ENCODE measurements at regions not wholly inside any gene's neighbourhood (a gene's known extent, or its start where the extent isn't known, plus 50 kb on each side); places are given as distances from the start of the nearest gene placed in this dataset.
A peak's percentile ranks its signal among the peaks of the same experiment; 100 is the strongest.

DNA sequence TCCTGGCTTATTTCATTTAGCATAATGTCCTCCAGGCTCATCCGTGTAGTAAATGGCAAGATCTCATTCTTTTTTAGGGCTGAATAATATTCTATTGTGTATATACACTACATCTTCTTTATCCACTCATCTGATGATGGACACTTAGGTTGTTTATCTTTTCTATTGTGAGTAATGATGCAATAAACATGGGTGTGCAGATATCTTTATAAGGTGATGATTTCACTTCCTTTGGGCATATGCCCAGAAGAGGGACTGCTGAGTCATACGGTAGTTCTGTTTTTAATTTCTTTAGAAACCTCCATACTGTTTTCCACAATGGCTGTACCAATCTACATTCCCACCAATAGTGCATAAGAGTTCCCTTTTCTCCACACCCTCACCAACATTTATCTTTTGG is 317.6 kb upstream of the CNKSR2 start:
- no peak for DNase-seq

DNA sequence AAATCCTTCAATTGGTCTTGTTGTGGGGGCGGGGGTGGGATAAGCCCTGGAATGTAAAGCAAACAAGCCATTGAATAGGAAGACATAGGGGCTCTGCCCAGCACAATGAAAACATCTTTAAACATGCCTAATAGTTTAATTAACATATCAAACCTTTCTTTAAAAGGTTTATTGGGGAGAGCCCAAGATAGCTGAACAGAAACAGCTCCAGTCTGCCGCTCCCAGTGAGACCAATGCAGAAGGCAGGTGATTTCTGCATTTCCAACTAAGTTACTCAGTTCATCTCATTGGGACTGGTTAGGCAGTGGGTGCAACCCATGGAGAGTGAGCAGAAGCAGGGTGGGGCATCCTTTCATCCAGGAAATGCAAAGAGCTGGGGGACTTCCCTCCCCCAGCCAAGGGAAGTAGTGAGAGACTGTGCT is 327.2 kb upstream of the CNKSR2 start:
- DNase-seq = no peak

DNA sequence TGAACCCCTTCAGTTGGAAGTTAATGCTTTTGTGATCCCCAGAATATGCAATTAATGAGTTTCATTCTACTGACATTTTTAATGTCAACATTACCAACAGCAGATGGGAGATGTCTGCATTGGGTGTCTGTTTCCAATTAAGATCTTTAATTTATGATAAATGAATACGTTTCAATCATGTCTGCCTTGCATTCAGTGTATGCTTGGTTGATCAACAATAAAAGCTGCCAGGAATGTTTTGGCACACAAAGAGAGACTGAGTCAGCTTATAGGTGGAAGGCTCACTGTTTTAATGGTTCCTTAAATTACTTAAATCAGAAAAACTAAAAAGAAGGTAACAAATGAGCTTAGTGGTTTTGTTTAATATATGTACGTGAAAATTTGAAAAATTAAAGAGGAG is 359.9 kb upstream of the CNKSR2 start:
- peak; percentile 0 for DNase-seq

DNA sequence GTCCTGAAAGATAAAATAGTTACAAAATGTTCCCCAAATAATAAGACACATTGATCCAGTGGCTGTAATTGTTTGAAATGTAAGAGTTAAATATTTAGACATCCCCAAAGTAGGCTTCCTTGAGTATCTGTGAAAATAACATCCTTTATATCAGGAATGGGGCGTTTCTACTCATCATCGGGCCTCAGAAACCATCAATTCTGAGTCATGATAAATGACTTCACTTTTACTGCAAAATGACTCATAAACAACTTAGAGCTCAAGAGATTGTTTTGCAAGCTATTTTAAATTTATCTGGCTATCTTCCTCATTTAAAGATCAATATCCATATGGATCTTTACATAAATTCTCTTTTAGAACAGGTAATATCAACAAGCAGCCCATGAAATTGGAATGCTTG is 369.4 kb upstream of the CNKSR2 start:
- DNase-seq = no peak

DNA sequence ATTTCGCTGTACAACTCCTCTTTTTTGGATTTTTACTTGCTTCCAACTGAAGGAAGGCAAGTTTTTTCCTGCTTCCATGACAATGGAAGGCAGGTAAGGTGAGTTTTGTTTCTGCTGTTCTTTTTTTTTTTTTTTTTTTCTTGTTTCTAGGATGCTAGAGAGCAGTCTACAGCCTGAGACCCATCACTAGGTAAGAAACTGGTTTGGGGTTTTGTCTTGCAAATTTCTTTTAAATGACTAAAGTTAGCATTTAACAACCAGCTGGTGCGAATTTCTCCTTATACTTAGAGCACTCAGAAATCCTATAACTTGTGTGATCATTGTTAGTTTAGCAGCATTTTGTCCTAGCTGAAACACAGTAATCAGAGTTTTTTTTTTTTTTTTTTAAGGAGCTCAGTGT is 378.4 kb upstream of the CNKSR2 start:
- no peak for DNase-seq

DNA sequence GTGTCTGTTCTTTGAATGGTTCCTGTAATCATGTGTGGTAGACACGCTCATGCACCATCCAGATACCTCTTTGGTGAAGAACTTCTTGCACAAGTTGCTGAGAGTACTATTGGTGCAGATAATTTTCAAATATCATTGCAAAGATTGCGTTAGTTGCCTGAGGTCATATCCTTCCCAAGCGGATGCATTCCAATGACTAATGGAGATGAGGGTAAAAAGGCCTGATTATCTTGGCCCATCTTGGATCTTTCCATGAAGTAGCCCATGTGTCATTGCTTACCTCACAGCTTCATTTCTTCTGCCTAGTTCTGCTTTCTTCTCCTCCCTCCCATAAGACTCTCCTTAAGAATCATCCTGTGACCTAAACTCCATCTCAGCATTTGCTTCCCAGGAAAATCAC is 384.9 kb upstream of the CNKSR2 start:
- no peak for DNase-seq

DNA sequence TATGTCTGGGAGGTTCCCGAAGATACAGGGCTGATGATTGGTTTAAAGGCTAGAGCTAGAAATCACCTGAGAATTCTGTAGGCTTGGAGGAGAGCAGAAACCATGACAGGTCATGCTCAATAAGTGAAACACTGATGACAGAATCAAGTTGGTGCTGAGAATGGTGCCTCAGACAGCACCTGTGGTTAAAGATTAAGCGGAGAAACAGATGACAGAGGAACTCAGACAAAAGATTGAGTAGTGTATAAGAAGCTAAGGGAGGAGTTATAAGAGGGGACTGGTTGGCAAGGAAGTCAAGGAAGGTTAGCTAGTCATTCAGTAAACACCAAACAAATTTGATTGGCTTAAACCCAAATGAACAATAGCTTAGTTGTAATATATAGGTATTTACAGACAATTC is 385.4 kb upstream of the CNKSR2 start:
- DNase-seq = no peak

DNA sequence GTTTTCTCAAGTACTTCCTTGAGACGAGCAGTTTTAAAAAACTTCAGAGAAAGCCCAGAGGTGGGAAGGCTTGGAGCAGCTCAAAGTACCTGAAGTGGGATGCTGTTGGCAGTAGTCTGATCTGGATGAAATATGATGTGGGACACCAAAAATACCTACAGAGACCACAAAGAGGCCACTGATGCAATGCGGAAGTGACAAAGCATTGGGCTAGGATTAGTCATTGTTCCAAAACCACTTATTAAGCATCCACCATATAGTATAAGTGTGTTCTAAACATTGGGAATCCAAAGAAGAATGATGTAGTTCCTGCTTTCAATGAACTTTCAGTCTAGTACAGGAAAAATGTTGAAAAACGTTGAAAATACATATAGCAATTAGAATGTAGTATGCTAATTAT is 386.1 kb upstream of the CNKSR2 start:
- no peak for DNase-seq

DNA sequence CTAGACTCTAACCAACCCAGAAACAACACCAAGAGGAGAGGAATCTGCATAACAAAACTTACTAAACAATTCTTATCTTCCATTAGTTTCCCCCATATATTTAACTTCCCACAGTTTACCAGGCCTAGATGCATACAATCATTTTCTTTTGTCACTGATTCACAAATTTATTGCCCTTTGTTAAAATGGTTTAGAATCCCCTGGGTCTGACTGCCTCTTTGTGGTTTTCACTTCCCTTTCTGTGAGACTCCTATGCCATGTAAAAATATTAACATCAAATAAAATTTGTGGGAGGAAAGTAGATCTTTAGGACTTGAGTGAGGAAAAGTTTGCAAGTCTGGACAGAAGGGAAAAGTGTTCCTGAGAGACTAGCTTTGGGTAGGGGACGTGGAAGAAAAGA is 393.8 kb upstream of the CNKSR2 start:
- DNase-seq = no peak

DNA sequence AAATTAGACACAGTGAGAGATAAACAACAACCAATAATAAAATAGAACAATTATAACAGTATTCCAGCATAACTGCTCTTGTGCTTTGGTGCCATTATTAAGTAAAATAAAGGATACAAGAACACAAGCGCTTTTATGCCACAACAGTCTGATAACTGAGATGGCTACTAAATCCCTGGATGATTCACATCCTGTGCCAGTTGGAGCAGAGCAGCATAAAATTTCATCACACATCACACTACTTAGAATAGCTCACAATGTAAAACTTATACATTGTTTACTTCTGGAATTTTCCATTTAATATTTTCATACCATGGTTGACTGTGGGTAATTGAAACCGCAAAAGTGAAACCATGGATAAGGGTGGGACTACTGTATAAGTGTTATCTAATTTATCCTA is 399.9 kb upstream of the CNKSR2 start:
- DNase-seq = no peak

DNA sequence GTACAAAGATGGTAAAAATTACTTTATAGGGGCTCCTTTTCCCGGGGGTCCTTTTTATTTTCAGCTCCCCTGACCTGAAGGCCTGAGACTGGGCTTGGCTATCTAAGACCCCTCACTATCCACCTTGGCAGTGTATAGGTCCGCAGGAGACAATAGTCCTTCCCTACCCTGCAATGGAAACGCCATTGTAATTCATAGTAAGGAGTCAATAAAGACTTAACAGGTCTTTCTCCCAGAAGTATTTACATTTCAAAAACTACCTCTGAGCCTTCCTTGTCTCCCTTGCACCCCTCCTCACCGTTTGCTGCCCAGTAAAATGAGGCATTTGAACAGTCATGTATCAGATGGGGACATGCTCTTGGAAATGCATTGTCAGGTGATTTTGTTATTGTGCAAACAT is 401.2 kb upstream of the CNKSR2 start:
- DNase-seq = no peak

DNA sequence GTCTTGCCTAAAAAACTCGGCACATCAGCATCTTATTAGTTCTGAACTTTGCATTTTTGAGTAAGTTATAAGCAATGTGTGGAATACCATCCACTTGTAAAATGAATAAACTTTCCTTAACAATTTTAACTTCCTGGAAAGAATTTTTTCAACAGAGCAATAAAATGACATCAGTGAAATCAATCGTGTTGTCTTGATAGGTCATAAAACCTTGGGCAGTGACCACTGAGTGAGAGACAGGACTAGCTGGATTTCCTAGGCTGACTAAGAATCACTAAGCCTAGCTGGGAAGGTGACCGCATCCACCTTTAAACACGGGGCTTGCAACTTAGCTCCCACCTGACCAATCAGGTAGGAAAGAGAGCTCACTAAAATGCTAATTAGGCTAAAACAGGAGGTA is 403.0 kb upstream of the CNKSR2 start:
- no peak for DNase-seq

DNA sequence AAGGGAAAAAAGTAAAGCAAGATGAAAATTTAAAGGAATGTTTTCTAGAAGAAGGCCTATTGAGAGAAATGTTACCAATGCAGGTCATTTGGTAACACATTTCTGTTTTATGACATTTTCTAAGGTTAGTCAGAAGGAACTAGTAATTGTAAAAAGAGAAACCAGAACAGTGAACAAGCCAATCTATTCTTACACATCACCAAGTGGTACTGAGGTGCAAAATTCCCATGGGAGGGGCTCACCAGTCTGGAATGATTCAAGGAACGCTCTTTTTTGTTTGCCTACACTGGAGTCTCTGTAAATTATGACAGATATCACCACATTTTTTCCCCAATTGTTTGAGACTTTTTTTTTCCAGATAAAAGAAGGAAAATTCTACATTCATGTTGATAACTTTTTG is 404.7 kb upstream of the CNKSR2 start:
- no peak for DNase-seq

DNA sequence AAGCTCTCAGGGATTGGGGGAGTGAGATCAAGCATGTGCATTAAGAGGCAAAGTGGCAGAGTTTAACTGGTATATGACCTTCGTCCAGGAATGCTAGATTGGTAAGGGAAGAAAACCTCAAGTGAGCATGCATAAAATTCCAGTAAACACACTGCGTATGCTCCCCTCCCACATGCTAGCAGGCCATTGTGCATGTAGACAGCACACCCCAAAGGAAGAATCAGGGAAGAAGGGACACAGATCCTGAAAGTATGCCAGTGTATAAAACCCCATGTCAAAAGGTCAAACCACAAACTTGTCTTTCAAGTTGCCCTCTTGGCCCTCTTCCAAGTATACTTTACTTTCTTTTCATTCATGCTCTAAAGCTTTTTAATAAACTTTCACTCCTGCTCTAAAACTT is 405.2 kb upstream of the CNKSR2 start:
- no peak for DNase-seq

DNA sequence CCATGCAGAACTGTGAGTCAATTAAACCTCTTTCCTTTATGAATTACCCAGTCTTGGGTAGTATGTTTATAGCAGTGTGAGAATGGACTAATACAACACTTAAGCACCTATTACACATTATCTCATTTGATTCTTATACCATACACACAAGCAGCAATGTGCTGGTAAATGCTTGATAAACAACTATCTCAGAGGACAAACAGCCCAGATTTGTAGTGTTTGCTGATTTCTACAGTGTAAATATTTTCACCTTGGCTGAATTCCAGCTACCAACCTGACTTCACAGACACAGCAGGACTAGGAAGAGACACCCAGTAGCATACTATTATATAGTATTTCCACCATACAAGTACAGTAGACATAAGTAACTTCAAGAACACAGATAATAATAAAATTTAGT is 406.5 kb upstream of the CNKSR2 start:
- peak; percentile 52 for DNase-seq

DNA sequence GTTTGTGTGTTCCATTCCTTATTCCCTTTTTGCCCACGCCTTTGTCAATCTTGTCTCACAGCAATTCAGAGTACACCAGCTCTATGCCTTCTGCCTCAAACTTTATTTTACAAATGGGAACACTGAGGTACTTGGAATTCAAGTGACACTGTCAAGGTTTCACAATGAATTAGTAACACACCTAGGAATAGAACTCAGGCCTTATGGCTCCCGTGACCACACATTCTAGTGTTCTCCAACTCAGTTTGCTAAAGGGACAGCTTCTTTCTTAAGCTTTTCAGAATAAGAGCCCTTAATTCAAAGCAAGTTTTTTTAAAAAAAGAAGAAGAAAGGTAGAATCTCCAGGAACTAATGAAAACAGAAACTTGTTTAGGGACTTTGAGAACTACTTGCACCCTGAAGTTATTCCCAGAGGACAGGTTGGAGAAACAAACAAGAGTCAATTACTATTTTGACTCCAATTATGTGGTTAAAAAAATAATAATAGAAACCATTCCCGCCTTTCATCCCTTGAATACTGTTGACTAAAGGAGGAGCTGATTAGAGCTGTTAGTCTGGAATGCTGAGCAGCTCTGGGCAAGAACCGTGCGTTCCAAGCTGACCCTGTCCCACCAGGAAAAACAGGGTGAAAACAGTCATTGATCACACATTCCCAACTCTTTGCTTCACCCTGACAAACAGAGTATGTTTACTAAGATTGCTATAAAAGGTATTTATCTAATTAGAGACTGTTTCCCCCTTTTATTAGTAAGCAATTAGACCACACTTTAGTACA is 408.8 kb upstream of the CNKSR2 start:
- DNase-seq = peak; percentile 15

DNA sequence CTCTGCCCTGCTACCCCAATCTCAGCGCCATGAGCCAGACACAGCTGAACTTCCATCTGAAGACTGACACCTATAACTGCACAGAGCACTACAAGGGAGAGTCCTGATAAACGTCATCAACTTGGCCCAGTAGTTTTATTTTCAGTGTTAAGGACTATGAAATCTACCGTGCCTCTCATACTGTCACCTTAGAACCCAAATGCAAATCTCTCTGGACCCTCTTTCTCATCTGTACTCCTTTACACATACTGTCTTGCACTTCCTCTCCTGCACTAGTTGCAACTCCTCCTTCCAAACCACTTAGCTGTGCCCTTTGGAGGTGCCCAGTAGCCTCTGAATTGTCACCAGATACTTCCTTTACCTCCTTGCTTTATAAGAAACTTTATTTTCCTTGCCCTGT is 420.2 kb upstream of the CNKSR2 start:
- no peak for DNase-seq

DNA sequence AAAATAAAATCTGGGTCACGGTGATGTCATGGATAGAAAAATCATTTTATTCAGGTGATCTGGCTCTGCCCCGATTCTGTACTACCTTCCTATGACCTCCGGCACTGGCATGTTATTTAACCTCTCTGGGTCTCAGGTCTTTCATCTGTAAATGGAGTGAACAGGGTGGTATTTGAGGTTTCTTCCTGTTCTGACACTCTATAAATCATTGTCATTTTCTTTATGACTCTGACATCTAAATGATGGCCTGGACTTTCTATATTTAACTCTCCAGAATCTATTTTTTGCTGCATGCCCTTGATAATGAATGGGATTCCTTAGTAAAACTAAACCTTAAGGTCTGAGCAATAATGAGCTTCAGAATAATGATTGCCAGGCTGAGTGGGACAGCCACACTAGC is 422.0 kb upstream of the CNKSR2 start:
- DNase-seq = no peak

DNA sequence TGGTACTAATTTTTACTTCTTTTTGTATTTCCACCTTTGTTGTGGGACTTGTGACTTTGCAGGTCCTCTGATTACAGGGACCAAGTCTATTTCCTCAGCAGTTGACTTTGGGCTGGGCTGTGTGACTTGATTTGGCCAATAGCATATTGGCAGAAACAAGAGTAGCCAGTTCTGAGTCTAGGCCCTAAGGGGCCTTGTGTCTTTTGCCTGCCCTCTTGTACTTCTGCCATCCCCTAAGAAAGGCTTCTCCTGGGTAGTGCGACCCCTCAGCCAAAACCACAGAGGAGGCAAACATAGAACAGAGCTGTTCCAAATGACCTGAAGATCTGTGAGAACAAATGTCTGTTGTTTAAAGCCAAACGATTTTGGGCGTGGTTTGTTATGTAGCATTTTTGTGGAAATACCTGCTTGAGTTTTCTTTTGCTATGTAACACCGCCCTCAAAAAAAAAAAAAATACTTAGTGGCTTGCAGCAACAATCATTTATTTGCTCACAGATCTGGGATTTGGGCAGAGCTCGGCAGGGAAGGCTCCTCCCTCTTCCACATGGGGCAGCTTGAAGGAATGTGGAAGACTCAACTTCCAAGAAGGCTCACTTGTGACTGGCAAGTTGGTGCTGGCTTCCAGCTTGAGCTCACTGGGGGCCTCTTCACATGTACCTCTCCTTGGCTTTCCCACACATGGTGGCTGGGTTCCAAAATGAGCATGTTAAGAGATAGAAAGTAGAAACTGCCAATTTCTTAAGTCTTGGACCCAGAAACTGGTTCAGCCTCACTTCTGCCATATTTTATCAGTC is 423.0 kb upstream of the CNKSR2 start:
- no peak for DNase-seq

DNA sequence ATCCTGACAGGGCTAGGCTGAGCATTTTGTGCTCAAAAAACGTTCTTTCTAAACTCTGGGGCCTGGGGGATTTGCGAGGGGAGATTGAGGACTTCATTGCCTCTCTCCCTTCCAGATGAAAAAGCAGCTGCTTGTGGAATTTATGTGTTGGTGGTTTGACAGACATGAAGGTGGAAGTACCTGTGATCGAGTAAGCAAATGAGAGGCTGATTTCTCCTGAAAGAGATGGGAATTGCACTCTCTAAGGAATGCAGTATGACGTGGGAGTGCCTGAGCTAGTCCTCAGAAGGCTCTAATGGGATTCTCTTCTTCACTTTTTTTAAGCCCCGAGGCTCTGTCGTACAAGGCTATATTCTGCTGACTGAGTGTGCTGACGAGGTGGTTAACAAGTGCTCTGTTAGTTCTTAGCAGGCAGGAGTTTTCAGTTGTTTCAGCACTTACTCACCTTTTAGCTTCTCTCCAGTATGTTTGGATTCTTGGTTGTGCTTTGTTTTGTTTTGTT is 426.8 kb upstream of the CNKSR2 start:
- no peak for DNase-seq

DNA sequence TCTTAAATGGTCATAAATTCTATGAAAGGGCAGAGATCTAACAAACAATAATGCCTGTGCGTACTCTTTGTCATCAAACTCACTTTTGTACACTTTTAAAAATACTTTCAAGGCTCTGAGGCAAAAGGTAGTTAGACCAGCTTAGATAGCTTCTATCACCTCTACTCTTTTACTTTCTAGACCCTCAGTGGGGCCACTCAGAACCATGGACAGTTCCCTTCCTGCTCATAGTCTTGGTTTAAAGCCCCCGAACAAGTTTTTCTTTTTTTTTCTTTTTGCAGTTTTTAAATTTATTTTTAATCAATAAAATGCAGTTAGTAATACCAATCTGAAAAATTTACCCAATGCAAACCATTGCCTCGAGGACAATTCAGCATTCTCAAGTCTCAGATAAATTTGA is 460.5 kb upstream of the CNKSR2 start:
- no peak for DNase-seq

DNA sequence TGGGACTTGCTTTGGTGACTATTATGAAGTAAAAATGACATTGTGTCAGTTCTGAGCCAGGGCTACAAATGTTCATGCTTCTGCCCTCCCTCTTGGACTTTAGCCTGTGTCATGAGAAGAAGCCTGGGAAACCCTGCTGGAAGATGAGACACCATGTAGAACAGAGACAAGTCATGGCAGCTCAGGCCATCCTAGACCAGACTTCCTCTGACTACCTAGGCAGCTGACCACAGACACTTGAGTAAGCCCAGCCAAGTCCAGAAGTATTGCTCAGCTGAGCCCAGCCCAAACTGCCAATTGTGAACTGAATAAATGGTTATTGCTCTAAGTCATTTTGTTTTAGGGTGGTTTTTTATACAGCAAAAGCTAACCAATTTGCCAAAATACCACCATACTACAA is 467.6 kb upstream of the CNKSR2 start:
- no peak for DNase-seq

DNA sequence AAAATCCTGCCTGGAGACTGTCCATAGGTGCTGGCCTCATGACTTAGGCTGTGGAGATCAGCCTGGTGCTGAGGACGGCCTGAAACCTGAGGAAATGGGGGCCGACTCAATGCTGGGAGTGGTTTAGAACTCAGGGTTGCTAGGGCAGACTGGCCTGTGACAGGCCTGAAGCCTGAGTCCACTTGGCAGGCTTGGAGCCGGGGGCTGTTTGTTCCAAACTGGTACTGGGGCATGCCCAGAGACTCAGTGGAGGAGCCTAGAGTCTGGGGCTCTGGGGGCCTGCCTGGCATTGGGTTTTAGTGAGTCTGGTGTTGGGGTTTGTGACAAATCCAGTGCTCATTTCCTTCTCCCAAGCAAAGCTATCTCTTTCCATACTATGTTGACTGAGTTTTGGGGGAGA is 489.7 kb upstream of the CNKSR2 start:
- DNase-seq = no peak

DNA sequence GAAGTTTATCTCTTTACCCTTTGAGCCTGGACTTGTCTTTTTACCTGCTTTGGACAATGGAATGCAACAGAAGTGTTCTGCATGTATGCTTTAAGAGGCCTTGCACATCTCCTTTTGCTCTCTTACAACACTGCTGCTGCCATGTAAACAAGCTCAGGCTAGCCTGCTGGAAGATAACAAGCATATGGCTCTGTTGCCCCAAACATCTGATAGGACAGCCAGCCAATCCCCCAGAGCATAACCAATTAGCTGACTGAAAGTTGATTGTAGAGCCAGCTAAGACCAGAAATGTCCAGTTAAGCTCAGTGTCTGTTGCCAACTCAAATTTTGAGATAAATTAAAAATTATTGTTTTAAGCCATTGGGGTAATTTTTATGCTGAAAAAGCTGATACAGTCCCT is 510.6 kb upstream of the CNKSR2 start:
- no peak for DNase-seq

DNA sequence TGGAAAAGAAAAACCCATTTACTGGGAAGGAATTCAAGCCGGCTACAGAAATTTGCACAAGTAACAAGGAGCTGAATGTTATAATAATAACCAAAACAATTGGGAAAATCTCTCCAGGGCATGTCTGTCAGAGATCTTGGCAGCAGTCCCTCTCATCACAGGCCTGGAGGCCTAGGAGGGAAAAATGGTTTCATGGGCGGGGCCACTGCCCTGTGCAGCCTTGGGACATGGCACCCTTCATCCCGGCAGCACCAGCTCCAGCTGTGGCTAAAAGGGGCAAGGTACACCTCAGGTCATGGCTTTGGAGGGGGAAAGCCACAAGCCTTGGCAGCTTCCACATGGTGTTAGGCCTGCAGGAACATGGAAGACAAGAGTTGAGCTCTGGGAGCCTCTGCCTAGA is 513.1 kb upstream of the CNKSR2 start:
- no peak for DNase-seq
